HCT116 (cell line): ENCODE measurements at regions not wholly inside any gene's neighbourhood (a gene's known extent, or its start where the extent isn't known, plus 50 kb on each side); places are given as distances from the start of the nearest gene placed in this dataset.

Experiments
- CTCF ChIP-seq, 3 experiments: fragments of 200-600 bp in 1 of 3; sonication (generic) in 1 of 3; IDR thresholded peaks in 2 of 3; conservative IDR thresholded peaks in 1 of 3; 2 replicates each; pipeline ENCODE4 v1.5.1; 2012 to 2017; ENCODE audit warnings: low read depth in 2 of 3, low read length in 2 of 3, antibody characterized with exemption in 1 of 3, borderline replicate concordance in 1 of 3, control low read depth in 1 of 3, mild to moderate bottlenecking in 1 of 3, mixed read lengths in 1 of 3, mixed run types in 1 of 3, moderate library complexity in 1 of 3; ENCODE audit not compliant: insufficient read depth in 1 of 3
- EZH2 ChIP-seq: fragments of 200-600 bp; sonication (generic); IDR thresholded peaks from 2 replicates; pipeline ENCODE4 v1.6.1; 2017; ENCODE audit warnings: antibody characterized with exemption, mixed run types
- EZH2phosphoT487 ChIP-seq: fragments of 200-600 bp; IDR thresholded peaks from 2 replicates; pipeline ENCODE4 v1.6.1; 2018; ENCODE audit warnings: antibody characterized with exemption, borderline replicate concordance
- JUND ChIP-seq: IDR thresholded peaks from 2 replicates; pipeline ENCODE4 v1.6.1; 2012
- MAX ChIP-seq: IDR thresholded peaks from 2 replicates; pipeline ENCODE4 v1.6.1; 2012
- POLR2A ChIP-seq: IDR thresholded peaks from 2 replicates; pipeline ENCODE4 v1.7.0; 2011; ENCODE audit warnings: borderline replicate concordance; ENCODE audit not compliant: insufficient read depth, insufficient read length; ENCODE audit errors: extremely low read depth
- POLR2AphosphoS5 ChIP-seq: IDR thresholded peaks from 2 replicates; pipeline ENCODE4 v1.6.1; 2011; ENCODE audit warnings: mild to moderate bottlenecking, low read depth, low read length, moderate library complexity
- SP1 ChIP-seq: IDR thresholded peaks from 2 replicates; pipeline ENCODE4 v1.6.1; 2012; ENCODE audit warnings: low read depth
- TCF7L2 ChIP-seq: IDR thresholded peaks from 2 replicates; pipeline ENCODE4 v1.7.0; 2011; ENCODE audit warnings: borderline replicate concordance, inconsistent platforms; ENCODE audit not compliant: insufficient read depth, insufficient read length; ENCODE audit errors: extremely low read depth
- ZBTB33 ChIP-seq: IDR thresholded peaks from 2 replicates; pipeline ENCODE4 v1.6.1; 2011; ENCODE audit warnings: mild to moderate bottlenecking, low read length, moderate library complexity; ENCODE audit not compliant: insufficient replicate concordance; ENCODE audit errors: extremely low read depth
- ZNF274 ChIP-seq: fragments of 200-500 bp; sonication (Bioruptor generic); IDR thresholded peaks from 2 replicates; pipeline ENCODE4 v1.6.1; 2014; ENCODE audit warnings: mild to moderate bottlenecking, low read depth, low read length, inconsistent platforms

GRCh38 chr2:65868177-65868576 is 435.8 kb upstream of the SPRED2 start:
- TF ChIP-seq SP1 (no peak), JUND (no peak), CTCF (IDR thresholded peaks at IDR 0.05 in 2 of 3, conservative IDR thresholded peaks at IDR 0.05 in 1 of 3; ENCODE audit: borderline replicate concordance in 1 of 3, insufficient read depth in 1 of 3, low read depth in 2 of 3, low read length in 2 of 3) (no peak), ZBTB33 (no peak), POLR2A (no peak), ZNF274 (no peak), EZH2phosphoT487 (no peak), TCF7L2 (no peak), POLR2AphosphoS5 (no peak), EZH2 (no peak), MAX (no peak)
